Daoy (cell line): ENCODE measurements at regions not wholly inside any gene's neighbourhood (a gene's known extent, or its start where the extent isn't known, plus 50 kb on each side); places are given as distances from the start of the nearest gene placed in this dataset.
"Not testable (repeated sequence)": the region's sequence is repeated elsewhere in the genome, so short reads cannot be mapped to it uniquely, and the experiment has no call there.

Experiments used
- DNase-seq: peaks from one replicate; pipeline ENCODE4 v3.0.0-alpha.2; 2015; ENCODE audit warnings: low read depth

DNA sequence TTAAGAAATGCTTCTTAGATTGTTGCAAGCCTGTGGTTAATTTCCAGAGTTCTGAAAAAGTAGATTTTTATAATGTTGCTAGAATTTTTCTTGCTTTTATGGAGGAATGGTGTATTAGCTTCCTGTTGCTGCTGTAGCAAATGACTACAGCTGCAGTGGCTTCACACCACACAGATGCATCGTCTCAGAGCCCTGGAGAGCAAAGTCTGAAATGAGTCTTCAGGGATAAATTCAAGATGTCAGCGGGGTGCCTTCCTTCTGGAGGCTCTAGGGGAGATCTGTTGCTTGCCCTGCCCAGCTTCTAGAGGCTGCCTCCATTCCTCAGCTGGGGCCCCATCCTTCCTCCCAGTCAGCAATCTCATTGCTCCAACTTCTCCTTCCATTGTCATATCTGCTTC is 187.8 kb downstream of the ZNF516 start:
- no peak for DNase-seq

DNA sequence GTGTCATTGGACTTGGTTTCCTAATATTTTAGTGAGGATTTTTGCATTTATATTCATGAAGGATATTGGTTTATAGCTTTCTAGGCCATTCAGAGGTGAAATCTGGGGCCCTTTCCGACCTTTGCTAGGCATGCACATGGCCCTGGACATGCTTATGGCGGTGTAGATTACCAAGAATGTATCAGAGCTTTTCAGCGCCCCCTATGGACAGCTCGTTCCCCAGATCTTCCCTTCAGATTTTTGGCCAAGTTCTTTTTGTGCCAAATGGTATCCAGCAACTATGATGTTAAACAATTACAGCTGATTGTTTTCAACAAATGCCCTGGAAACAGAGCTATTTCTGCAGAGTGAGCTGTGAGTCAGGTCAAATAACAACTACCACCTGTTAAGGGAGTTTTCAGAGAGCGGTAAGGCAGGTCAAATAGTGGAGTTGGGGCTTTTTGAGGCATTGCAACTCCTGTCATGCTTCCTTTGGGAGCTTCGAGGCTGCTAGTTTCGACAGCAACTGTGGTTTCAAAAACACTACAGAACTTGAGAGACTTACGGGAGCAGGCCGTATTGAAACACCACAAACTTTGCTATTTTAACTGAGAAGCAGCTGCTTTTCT is 188.3 kb downstream of the ZNF516 start:
- no peak for DNase-seq

DNA sequence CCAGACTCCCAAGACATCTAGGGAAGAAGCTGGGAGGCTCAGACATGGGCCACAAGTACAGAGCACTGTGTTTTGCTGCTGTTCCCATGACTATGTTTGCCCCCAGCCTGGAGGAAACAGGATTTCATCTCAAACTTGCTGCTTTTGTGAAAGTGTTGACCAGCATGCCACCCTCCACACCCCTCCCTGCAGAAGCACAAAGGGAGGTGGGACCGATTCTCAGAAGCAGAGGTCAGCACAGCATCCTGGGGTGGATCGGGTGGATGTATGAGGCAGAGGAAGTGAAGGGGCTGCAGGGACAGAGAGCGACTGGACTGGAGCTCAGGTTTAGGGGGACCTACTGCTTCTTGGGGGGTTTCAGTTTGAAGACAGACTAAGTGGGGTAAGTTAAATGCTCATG is 209.2 kb downstream of the ZNF516 start:
- DNase-seq: no peak

DNA sequence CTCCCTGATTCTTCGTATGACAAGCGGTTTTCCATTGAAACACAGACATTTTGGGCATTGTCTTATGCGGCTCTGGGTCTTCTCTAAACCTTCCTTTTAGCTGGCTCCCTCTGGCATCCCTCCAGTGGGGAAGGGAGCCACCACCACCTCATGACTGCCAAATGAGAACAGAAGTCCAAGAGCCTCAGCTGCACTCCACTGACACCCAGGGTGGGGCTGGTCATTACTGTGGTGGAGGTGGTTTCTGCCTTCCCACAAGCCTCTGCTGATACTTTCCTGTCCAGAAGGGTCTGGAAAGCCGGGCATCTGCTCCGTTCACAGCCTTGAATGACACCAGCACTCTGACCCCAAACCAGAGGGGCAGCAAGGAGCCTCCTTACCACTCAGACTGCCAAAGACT is 213.5 kb downstream of the ZNF516 start:
- DNase-seq: no peak

DNA sequence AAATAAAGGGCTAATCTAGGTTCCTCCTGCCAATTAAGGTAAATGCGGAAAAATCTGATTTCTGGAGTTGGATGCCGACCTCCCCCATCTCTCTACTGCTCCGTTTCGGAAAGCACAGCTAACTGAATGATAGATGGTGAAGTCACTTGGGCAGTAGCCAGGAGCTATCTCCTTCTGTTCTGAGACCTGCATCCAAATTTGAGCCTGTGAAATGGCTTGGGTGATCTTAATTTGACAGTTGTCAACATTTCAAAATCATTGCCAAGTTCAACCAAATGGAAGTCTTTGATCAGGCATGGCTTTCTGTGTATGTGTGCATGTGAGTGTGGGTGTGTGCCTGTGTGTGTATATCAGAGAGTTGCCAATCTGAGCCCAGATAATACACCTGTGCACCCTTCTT is 217.2 kb downstream of the ZNF516 start:
- DNase-seq: no peak

DNA sequence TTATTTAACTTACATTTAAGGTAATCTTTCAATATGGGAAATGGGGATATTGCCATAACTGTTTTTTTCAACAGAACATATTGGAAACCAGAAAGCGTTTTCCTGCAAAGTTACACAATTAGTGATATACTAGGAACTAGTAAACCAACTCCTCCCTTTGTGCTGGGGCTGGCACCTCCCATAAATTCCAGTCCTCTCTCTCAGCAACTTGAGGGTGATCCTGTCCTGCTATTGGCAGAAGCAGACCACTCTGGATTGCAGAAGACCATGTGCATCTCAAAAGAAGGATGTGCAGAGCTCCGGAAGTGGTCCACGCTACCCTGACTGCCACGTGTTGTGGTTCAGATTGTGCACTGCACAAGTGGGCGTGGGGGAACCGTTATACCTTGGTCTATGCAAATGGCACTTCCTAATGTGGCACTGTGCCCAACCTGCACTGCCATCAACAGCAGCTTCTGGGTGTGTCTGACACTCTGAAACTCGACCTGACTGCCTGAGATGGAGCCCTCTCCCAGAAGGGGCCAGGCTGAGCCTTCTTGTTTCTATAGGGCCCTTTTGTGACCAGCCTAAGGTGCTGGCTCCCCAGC is 219.2 kb downstream of the ZNF516 start:
- DNase-seq: no peak

DNA sequence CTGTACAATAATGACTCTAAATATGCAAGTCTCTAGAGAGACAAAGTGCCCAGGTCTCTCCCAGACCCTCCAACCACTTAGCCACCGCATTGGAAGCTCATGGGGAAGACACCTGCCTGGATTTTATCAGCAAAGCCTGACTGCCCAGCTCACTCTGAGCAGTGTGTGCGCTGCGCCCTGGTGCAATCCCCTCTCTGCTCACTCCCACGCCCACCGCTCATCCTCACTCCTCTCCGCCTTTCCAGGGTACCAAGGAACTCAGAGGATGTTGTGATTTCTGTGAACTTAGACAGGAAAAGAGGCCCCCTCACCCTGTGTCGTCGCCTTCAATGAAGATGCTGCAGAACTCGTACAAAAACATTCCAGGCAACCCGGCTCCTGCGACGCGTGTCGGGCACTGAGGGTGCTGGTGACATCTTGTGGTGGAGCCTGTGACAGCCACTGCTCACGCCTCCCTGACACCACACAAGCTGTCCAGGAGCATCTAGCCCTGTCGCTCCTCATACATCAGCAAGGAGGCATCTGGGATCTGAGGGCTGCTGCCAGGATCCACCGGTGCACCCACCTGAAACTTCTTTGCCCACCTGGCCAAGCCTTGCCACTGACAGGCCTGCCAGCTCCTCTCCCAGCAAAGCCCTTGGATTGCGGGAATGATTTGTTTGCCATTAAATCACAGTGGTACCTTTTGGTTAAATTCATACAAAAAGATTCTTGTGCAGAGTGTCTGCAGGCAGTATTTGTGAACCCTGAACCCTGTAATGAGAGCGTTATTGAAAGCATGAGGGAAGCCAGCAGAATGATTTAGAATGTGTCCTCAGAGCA is 220.4 kb downstream of the ZNF516 start:
- no peak for DNase-seq

DNA sequence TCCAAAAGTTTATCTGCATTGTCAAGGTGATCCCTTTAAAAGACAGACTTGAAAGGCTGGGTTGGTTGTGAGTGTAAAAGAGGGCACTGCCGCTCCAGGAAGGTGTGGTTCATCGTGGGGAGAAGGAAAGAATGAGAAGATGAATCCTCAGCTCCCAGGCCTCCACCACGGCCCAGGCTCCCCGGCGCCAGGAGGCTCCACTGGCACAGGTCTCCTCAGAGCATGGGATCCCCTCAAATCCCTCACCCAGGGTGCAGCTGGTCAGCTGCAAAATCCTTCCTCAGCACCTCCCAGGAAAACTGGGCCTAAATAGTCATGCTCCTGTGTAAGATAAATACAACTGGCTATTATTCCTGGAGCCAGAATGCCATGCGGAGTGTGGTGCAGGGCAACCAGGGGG is 221.1 kb downstream of the ZNF516 start:
- no peak for DNase-seq

DNA sequence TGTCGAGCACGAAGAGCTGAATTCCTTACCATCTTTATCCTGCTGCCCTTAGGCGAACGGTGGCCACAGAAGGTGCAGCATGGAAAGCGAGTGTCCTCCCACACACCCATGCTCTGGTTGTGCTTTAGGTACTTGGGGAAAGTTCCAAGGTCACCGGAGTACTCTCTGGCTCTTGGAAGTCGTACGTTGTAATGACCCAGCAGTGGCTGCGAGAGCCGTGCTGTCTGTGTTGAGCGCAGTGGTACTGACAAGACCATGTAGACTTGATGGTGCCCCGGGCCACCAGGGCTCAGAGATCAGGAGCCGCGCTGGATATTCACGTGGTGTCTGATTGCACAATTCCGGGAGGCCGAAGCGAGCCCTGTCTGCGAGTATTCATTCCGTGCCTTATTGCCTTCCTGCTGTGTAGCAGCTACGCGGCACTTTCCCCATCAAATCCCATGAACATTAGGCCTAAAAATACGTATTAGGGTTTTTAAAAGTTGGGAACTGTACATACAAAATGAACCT is 222.0 kb downstream of the ZNF516 start:
- DNase-seq: no peak

DNA sequence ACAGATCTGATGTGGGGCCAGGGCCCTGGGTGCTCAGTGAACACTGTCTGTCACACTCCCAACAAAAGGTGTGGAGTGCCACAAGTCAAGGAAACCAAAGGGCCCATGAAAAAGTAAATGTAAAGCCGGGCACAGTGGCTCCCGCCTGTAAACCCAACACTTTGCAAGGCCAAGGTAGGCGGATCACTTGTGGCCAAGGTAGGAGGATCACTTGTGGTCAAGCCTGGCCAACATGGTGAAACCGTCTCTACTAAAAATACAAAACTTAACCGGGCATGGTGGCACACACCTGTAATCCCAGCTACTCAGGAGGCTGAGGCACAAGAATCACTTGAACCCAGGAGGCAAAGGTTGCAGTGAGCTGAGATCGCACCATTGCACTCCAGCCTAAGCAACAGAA is 227.6 kb downstream of the ZNF516 start:
- not testable (repeated sequence) for DNase-seq

DNA sequence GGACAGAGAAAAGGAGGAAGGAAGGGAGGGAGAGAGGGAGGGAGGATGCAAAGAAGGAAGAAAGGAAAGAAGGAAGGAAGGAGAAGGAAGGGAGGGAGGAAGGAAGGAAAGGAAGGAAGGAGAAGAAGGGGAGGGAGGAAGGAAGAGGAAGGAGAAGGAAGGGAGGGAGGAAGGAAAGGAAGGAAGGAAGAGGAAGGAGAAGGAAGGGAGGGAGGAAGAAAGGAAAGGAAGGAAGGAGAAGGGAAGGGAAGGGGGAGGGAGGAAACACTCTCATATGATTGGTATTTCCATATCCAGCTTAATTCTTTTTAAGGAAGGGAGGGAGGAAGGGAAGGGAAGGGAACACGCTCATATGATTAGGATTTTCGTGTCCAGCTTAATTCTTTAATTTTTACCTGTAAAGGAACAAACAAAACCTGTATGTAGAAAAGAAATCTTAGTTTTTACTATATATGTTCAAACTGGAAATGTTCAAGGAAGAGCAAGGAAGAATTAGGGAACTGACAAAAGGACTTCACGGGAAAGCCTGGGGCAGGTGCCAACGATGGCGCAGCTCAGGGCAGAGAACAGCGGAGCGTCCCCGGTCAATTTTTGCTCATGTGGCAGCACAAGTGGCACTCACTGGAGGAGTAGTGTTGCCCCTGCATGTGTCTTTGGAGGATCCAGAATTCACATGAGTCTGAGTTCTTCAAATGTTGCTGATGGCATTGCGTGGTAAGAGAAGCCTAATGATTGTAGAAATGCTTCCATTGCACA is 228.6 kb downstream of the ZNF516 start:
- DNase-seq: no peak

DNA sequence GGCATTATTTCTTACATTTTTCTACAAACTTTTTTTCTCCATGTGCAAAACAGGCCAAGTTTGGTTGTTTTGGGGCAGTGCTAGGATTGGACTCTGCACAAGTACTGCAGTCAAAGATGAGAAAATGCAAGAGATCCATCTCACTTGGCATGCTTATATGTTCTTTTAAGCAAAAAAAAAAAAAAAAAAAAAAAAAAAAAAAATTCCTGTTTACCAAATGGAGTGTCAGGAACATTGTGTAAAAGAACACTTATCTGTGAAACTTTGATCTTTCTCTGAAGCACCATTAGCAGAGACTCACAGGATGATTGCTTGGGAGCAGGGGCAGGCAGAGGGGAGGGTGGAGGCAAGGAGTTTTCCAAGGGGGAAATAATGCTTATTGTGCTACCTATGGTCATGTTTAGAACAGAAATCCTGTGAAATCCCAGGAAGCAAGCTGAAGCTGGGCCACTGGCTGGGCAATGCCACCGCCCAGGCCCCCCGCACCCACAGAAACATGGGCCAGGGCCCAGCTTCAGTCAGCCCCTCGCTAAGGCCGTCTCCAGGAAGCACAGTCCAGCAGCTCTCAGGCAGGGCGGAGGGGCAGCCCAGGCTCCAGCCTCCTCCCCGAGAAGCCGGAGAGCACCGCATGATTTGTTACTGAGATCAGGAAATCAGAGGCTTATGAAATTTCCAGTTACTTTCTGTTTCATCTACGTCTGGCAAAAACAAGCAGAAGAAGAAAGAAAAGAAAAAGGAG is 229.4 kb downstream of the ZNF516 start:
- no peak for DNase-seq

DNA sequence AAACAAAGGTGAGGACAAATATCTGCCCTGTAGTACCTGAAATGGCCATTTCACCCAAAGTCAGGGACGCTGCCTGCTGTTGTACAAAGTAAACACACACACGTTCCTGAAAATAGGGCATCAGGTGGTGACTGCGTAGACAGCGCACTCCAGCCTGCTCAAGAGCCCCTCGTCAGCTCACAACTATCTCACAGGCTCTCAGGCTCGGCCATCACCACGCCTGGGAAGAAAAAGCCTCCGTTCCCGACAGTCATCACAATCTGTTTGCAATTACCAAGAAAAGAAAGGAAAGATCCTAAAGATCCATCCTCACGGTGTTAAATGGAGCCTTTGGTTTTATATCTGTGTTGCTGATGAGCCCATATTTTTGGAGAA is 230.2 kb downstream of the ZNF516 start:
- DNase-seq: no peak

DNA sequence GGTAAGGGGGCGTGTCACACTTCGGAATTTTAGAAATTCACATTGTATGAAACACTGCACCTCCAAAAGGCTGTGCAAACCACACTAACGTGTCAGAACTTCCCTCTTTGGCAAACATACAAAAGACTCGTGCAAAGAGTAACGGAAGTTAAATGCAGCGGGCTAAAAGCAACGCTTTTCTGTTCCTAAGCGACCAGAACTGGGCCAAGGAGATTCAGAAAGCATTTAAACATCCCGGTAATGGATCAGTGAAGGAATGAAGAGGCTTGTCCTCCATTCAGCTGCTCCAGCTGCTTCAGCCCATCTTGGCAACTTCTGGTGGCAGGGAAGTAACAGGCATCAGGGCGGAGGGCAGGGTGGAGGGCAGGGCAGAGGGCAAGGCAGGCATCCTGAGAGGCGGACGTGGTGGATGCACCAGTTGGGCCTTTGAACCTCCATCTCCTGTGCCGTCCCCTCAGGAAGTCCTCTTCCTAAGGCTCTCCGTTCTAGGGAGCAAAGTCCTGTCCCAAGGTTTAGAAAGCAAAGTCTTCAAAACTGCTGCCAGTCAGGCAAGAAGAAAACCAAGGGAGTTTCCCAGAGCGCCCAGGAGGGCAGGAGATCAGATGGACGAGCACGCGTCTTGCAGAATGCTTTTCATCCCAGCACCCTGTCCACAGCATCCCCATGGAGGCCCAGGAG is 230.7 kb downstream of the ZNF516 start:
- no peak for DNase-seq

DNA sequence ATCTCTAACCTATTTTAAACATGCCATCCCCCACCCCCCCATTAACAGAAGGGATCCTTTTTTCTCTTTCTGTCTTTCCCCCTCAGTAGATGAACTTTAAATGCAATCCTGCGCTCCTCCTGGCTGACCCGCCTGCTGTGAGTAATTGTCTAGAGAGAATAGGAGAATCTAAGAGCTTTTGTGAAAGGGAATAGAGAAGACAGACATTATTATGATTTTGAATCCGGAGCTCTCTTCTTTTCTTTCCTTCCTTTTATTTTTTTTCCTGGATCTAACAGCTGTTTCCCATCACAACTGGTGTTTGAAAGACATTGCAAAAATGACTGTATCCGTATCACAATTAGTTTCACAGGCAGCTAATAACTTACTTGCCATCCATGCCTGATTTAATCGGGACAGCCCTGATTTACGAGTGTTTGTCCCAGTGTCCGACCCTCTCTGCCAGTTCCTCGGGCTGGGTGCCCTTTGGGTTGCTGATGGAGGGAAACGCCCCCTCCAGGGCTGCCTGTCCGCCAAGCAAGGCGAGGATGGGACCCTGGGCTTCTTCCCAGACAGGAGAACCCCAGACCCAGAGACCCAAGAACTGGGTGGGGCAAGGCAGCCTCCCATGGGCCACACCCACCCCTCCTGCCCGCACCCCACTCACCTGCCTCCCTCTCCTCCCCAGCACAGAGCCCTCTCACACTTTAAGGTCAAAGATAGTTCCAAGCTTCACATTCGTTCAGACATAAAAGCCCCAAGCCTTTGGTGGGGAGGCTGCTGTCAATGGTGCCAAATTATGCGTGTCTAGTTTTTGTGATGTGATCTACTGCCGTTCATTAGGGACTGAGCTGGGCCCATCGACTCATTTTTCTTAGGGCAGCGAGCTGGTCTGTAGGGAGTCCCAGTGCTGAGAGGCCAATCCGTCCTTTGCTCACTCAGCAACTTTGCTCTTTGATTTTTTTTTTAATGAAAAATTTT is 231.7 kb downstream of the ZNF516 start:
- DNase-seq: no peak

DNA sequence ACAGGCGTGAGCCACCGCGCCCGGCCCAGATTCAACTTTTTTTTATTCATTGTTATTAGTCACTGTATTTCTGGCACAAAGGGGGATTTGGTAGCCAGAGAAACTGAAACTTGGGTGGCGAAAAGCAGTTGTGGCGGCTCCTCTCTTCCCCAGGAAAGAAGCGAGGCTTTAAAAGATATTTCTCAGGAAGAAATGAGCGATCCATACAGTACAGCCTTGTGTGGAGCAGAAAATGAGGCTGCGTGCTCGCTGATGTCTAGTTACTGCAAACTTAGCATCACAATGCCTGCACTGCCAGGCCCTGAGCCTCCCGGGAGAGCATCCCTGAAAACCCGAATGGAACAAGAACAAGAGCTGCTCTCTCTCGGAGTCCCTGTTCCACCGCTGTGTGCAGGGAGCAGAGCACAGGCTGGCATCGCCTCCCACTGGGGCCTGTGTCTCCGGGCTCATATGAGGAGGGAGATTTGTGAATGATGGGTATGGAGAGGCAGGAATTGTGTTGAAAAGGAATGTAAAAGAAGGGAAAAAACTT is 234.0 kb downstream of the ZNF516 start:
- DNase-seq: no peak

DNA sequence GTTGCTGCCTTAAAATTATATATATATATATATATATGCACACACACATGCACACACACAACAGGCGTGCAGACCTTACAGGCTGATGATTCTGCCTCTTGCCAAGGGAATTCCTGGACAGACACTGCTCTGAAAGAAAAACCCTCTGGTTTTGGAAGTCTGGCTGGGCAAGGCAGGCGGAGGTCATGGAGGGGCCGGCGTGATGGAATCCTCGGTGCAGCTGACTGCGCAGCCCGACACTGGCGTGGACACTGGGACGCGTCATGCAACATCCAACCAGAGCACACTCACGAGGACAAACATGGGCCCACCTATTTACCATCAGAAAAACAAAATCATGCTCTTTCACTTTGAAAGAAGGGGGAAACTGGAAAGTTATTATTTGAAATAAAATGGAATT is 235.3 kb downstream of the ZNF516 start:
- DNase-seq: no peak

DNA sequence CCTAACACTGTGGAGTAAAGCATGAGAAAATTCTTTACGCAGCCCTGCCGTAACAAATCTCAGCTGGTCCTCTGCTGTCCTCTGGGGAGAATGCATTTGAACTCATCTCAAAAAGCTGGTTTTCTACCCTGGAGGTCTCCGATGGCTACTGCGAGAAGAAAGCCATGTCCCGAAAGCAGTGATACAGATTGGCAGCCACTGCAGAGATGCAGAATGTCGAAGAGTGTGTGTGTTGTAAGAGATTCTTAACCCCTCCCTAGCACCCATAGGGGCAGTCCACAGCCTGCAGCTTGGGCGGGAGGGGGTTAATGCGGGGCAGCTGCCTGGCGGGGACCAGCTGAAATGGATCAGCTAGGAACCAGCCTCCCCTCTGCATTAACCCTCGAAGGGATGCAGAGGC is 235.9 kb downstream of the ZNF516 start:
- DNase-seq: no peak

DNA sequence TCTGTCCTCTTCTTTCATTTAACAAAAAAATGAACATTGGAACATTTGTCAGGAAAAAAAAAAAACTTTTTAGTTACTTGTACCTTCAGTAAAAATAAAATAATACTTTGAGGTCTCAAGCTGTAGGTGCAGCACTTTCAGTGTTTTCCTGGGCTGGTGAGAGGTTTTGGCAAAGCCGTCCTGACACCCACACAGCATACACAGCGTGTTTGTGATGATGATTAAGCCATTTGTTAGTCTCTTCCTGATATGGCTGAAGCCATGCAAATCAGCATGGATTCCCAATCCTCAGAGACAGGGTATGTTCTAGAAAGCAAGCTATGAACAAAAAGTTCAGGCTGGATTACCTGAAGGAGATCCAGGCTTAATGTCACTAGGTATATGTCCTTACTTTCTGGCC is 236.8 kb downstream of the ZNF516 start:
- DNase-seq: no peak
